ENCODE measurements at regions not wholly inside any gene's neighbourhood (a gene's known extent, or its start where the extent isn't known, plus 50 kb on each side); places are given as distances from the start of the nearest gene placed in this dataset.

- no peaks in the 10 kb centered on the region for H4K20me1 ChIP-seq (ENCODE audit: insufficient read depth, low read length)
- H3K79me2 ChIP-seq (ENCODE audit: insufficient read depth, low read length), result no peaks in the 10 kb centered on the region
- no peak overlapping the region for H2AFZ ChIP-seq (ENCODE audit: low read length)
- no peaks in the 10 kb centered on the region for H3K9me3 ChIP-seq (ENCODE audit: low read depth, low read length)
- no peak overlapping the region for H3K27ac ChIP-seq (ENCODE audit: low read depth, low read length)
- H3K4me2 ChIP-seq (ENCODE audit: insufficient read depth, low read length), result no peak overlapping the region
- no peak for TF ChIP-seq CTCF (IDR thresholded peaks at IDR 0.05; ENCODE audit: extremely low read depth, low read depth, low read length)
- H3K27me3 ChIP-seq (ENCODE audit: insufficient read depth, low read length), result no peaks in the 10 kb centered on the region
- H3K36me3 ChIP-seq (ENCODE audit: insufficient read depth, low read length), result no peaks in the 10 kb centered on the region
- DNase-seq (ENCODE audit: insufficient read length, low spot score, missing footprints), result no peak
- no peak overlapping the region for H3K4me3 ChIP-seq (ENCODE audit: insufficient read depth, low read length)
- no peaks in the 10 kb centered on the region for H3K4me1 ChIP-seq (ENCODE audit: insufficient read depth, low read length)
These were observed 275.9 kb upstream of the SHH start for GRCh38 chr7:156088115-156088514.

- no peak overlapping the region for H3K4me3 ChIP-seq (ENCODE audit: insufficient read depth, low read length)
- TF ChIP-seq CTCF (IDR thresholded peaks at IDR 0.05; ENCODE audit: extremely low read depth, low read depth, low read length), result no peak
- H3K27ac ChIP-seq (ENCODE audit: low read depth, low read length), result no peak overlapping the region
- H3K4me1 ChIP-seq (ENCODE audit: insufficient read depth, low read length), result no peaks in the 10 kb centered on the region
- H2AFZ ChIP-seq (ENCODE audit: low read length), result no peak overlapping the region
- DNase-seq (ENCODE audit: insufficient read length, low spot score, missing footprints), result no peak
- no peaks in the 10 kb centered on the region for H3K27me3 ChIP-seq (ENCODE audit: insufficient read depth, low read length)
- no peaks in the 10 kb centered on the region for H3K9me3 ChIP-seq (ENCODE audit: low read depth, low read length)
- H3K36me3 ChIP-seq (ENCODE audit: insufficient read depth, low read length), result no peaks in the 10 kb centered on the region
- H3K4me2 ChIP-seq (ENCODE audit: insufficient read depth, low read length), result no peak overlapping the region
- no peaks in the 10 kb centered on the region for H4K20me1 ChIP-seq (ENCODE audit: insufficient read depth, low read length)
- no peaks in the 10 kb centered on the region for H3K79me2 ChIP-seq (ENCODE audit: insufficient read depth, low read length)
These were observed 270.1 kb upstream of the SHH start for GRCh38 chr7:156082048-156083040.

- Histone ChIP-seq H3K79me2 (ENCODE audit: insufficient read depth, low read length) (no peaks in the 10 kb centered on the region), H4K20me1 (ENCODE audit: insufficient read depth, low read length) (no peaks in the 10 kb centered on the region), H3K27me3 (ENCODE audit: insufficient read depth, low read length) (no peaks in the 10 kb centered on the region), H3K9me3 (ENCODE audit: low read depth, low read length) (no peaks in the 10 kb centered on the region), H3K36me3 (ENCODE audit: insufficient read depth, low read length) (no peaks in the 10 kb centered on the region), H3K4me1 (ENCODE audit: insufficient read depth, low read length) (no peaks in the 10 kb centered on the region), H3K4me2 (ENCODE audit: insufficient read depth, low read length) (no peak overlapping the region), H3K27ac (ENCODE audit: low read depth, low read length) (no peak overlapping the region), H2AFZ (ENCODE audit: low read length) (no peak overlapping the region), H3K4me3 (ENCODE audit: insufficient read depth, low read length) (no peak overlapping the region)
- no peak for DNase-seq (ENCODE audit: insufficient read length, low spot score, missing footprints)
- TF ChIP-seq CTCF (IDR thresholded peaks at IDR 0.05; ENCODE audit: extremely low read depth, low read depth, low read length), result no peak
These were observed 268.3 kb upstream of the SHH start for GRCh38 chr7:156080596-156080995.

GRCh38 chr7:156080046-156080445 is 267.8 kb upstream of the SHH start:
- Histone ChIP-seq H3K27ac (ENCODE audit: low read depth, low read length) (no peak overlapping the region), H3K79me2 (ENCODE audit: insufficient read depth, low read length) (no peaks in the 10 kb centered on the region), H3K36me3 (ENCODE audit: insufficient read depth, low read length) (no peaks in the 10 kb centered on the region), H3K27me3 (ENCODE audit: insufficient read depth, low read length) (no peaks in the 10 kb centered on the region), H3K9me3 (ENCODE audit: low read depth, low read length) (no peaks in the 10 kb centered on the region), H3K4me2 (ENCODE audit: insufficient read depth, low read length) (no peak overlapping the region), H4K20me1 (ENCODE audit: insufficient read depth, low read length) (no peaks in the 10 kb centered on the region), H3K4me1 (ENCODE audit: insufficient read depth, low read length) (no peaks in the 10 kb centered on the region), H3K4me3 (ENCODE audit: insufficient read depth, low read length) (no peak overlapping the region), H2AFZ (ENCODE audit: low read length) (no peak overlapping the region)
- DNase-seq (ENCODE audit: insufficient read length, low spot score, missing footprints), result no peak
- no peak for TF ChIP-seq CTCF (IDR thresholded peaks at IDR 0.05; ENCODE audit: extremely low read depth, low read depth, low read length)

Data from osteoblast (primary cell).